ENCODE measurements at regions not wholly inside any gene's neighbourhood (a gene's known extent, or its start where the extent isn't known, plus 50 kb on each side); places are given as distances from the start of the nearest gene placed in this dataset.

GRCh38 chr9:87193151-87193550, 245.8 kb upstream of the GAS1 start:
- Mint-ChIP-seq H3K27ac (peak overlapping the region; percentile 14 to 96 (median 32)), H3K4me1 (peaks cover 46% of the 10 kb centered on the region), H3K4me3 (no peak overlapping the region), H3K9me3 (no peaks in the 10 kb centered on the region), H3K36me3 (ENCODE audit: low read depth) (no peaks in the 10 kb centered on the region), H3K27me3 (ENCODE audit: low read depth) (no peaks in the 10 kb centered on the region)
- TF ChIP-seq CTCF (IDR thresholded peaks at IDR 0.05; ENCODE audit: unreplicated experiment in 3 of 3), result no peak

- peaks cover 56% of the 10 kb centered on the region for H3K4me1 Mint-ChIP-seq
- no peaks in the 10 kb centered on the region for H3K9me3 Mint-ChIP-seq
- no peaks in the 10 kb centered on the region for H3K36me3 Mint-ChIP-seq (ENCODE audit: low read depth)
- no peak overlapping the region for H3K4me3 Mint-ChIP-seq
- peak overlapping the region; percentile 75 to 96 (median 82) for H3K27ac Mint-ChIP-seq
- TF ChIP-seq CTCF (IDR thresholded peaks at IDR 0.05; ENCODE audit: unreplicated experiment in 3 of 3), result no peak
- H3K27me3 Mint-ChIP-seq (ENCODE audit: low read depth), result no peaks in the 10 kb centered on the region
Observed at GRCh38 chr9:87193925-87194868, 246.9 kb upstream of the GAS1 start.

- Mint-ChIP-seq H3K9me3 (no peaks in the 10 kb centered on the region), H3K27ac (peak overlapping the region in 2 of 3 experiments; percentile 75 to 96), H3K27me3 (ENCODE audit: low read depth) (no peaks in the 10 kb centered on the region)
Observed at GRCh38 chr9:87195306-87195705, 248.0 kb upstream of the GAS1 start.

GRCh38 chr9:87197349-87198130, 250.2 kb upstream of the GAS1 start:
- no peak for TF ChIP-seq CTCF (IDR thresholded peaks at IDR 0.05; ENCODE audit: unreplicated experiment in 3 of 3)
- Mint-ChIP-seq H3K36me3 (ENCODE audit: low read depth) (no peaks in the 10 kb centered on the region), H3K4me3 (no peak overlapping the region), H3K27ac (peak overlapping the region in 2 of 3 experiments; percentile 53 to 96), H3K27me3 (ENCODE audit: low read depth) (no peaks in the 10 kb centered on the region), H3K4me1 (peaks cover 82% of the 10 kb centered on the region), H3K9me3 (no peaks in the 10 kb centered on the region)

More at GRCh38 chr9:87195306-87195705, 248.0 kb upstream of the GAS1 start:
- Mint-ChIP-seq H3K4me3 (no peak overlapping the region), H3K4me1 (peaks cover 65% of the 10 kb centered on the region), H3K36me3 (ENCODE audit: low read depth) (no peaks in the 10 kb centered on the region)
- TF ChIP-seq CTCF (IDR thresholded peaks at IDR 0.05; ENCODE audit: unreplicated experiment in 3 of 3), result no peak

- TF ChIP-seq CTCF (IDR thresholded peaks at IDR 0.05; ENCODE audit: unreplicated experiment in 3 of 3), result no peak
- peak overlapping the region in 2 of 3 experiments; percentile 53 to 76 for H3K27ac Mint-ChIP-seq
- H3K9me3 Mint-ChIP-seq, result no peaks in the 10 kb centered on the region
- peaks cover 72% of the 10 kb centered on the region for H3K4me1 Mint-ChIP-seq
- no peaks in the 10 kb centered on the region for H3K27me3 Mint-ChIP-seq (ENCODE audit: low read depth)
- H3K36me3 Mint-ChIP-seq (ENCODE audit: low read depth), result no peaks in the 10 kb centered on the region
- no peak overlapping the region for H3K4me3 Mint-ChIP-seq
Observed at GRCh38 chr9:87198716-87199115, 251.4 kb upstream of the GAS1 start.
